Neural cell (in vitro differentiated cells): ENCODE measurements at regions not wholly inside any gene's neighbourhood (a gene's known extent, or its start where the extent isn't known, plus 50 kb on each side); places are given as distances from the start of the nearest gene placed in this dataset.

Experiments
- H2AFZ ChIP-seq: fragments of 200-600, 300-800 bp; sonication (generic), shearing (Covaris generic); 2 replicates; pipeline ENCODE4 v1.6.0; 2014; ENCODE audit warnings: low read depth, mild to moderate bottlenecking, antibody characterized with exemption, low read length, moderate library complexity
- H3F3A ChIP-seq: fragments of 200-600 bp; shearing (Covaris generic); 2 replicates; pipeline ENCODE4 v1.6.1; 2016; ENCODE audit warnings: mild to moderate bottlenecking, moderate library complexity, mixed read lengths, antibody characterized with exemption, low read length; ENCODE audit not compliant: insufficient read depth, poor library complexity, severe bottlenecking
- H3K27ac ChIP-seq: fragments of 200-600, 300-800 bp; sonication (generic), shearing (Covaris generic); 2 replicates; pipeline ENCODE4 v1.5.1; 2014; ENCODE audit warnings: mild to moderate bottlenecking, low read length, moderate library complexity
- H3K27me3 ChIP-seq: fragments of 300-800, 200-600 bp; sonication (generic), shearing (Covaris generic); 2 replicates; pipeline ENCODE4 v1.6.0; 2014; ENCODE audit warnings: mild to moderate bottlenecking, low read depth, low read length, moderate library complexity; ENCODE audit not compliant: insufficient read depth
- H3K36me3 ChIP-seq: fragments of 300-800, 200-600 bp; sonication (generic), shearing (Covaris generic); 2 replicates; pipeline ENCODE4 v1.5.1; 2014; ENCODE audit warnings: mild to moderate bottlenecking, antibody characterized with exemption, low read length, moderate library complexity; ENCODE audit not compliant: insufficient read depth
- H3K4me2 ChIP-seq: fragments of 300-800, 200-600 bp; sonication (generic), shearing (Covaris generic); 2 replicates; pipeline ENCODE4 v1.6.0; 2014; ENCODE audit warnings: mild to moderate bottlenecking, low read length
- H3K4me3 ChIP-seq: fragments of 300-800, 200-600 bp; sonication (generic), shearing (Covaris generic); 2 replicates; pipeline ENCODE4 v1.5.1; 2014; ENCODE audit warnings: mild to moderate bottlenecking, low read length, moderate library complexity
- H3K79me2 ChIP-seq: fragments of 200-600 bp; shearing (Covaris generic); replicated peaks from 2 replicates; pipeline ENCODE4 v1.6.0; 2014; ENCODE audit warnings: mild to moderate bottlenecking, low read length, moderate library complexity; ENCODE audit not compliant: insufficient read depth
- H3K9ac ChIP-seq: fragments of 300-800, 200-600 bp; sonication (generic), shearing (Covaris generic); 2 replicates; pipeline ENCODE4 v1.6.1; 2016; ENCODE audit warnings: mild to moderate bottlenecking, low read length, mixed read lengths
- H3K9me2 ChIP-seq: fragments of 200-600 bp; shearing (Covaris generic); 2 replicates; pipeline ENCODE4 v1.6.1; 2016; ENCODE audit warnings: mild to moderate bottlenecking, low read length, mixed read lengths; ENCODE audit not compliant: insufficient read depth
- H3K9me3 ChIP-seq: fragments of 200-600, 300-800 bp; sonication (generic), shearing (Covaris generic); 2 replicates; pipeline ENCODE4 v1.6.1; 2016; ENCODE audit warnings: mild to moderate bottlenecking, mixed run types, low read length, moderate library complexity, mixed read lengths
- H4K20me1 ChIP-seq: fragments of 200-600 bp; shearing (Covaris generic); 2 replicates; pipeline ENCODE4 v1.6.1; 2016; ENCODE audit warnings: mild to moderate bottlenecking, mixed run types; ENCODE audit not compliant: insufficient read depth
- EP300 ChIP-seq: fragments of 450-650 bp; conservative IDR thresholded peaks from 2 replicates; pipeline ENCODE4 v1.6.1; 2014; ENCODE audit warnings: antibody characterized with exemption, mild to moderate bottlenecking, moderate library complexity; ENCODE audit not compliant: poor library complexity, severe bottlenecking
- EZH2 ChIP-seq: fragments of 200-600, 300-800 bp; shearing (Covaris generic), sonication (generic); IDR thresholded peaks from 2 replicates; pipeline ENCODE4 v1.6.1; 2014; ENCODE audit warnings: antibody characterized with exemption, low read length, borderline replicate concordance, mild to moderate bottlenecking; ENCODE audit not compliant: insufficient read depth, poor library complexity, severe bottlenecking
- MXI1 ChIP-seq: fragments of 450-650 bp; conservative IDR thresholded peaks from 2 replicates; pipeline ENCODE4 v1.6.1; 2014; ENCODE audit warnings: antibody characterized with exemption, mild to moderate bottlenecking; ENCODE audit not compliant: poor library complexity, severe bottlenecking
- POLR2AphosphoS5 ChIP-seq: IDR thresholded peaks from 2 replicates; pipeline ENCODE4 v1.6.1; 2012
- RAD21 ChIP-seq: fragments of 450-650 bp; conservative IDR thresholded peaks from 2 replicates; pipeline ENCODE4 v1.6.1; 2014; ENCODE audit warnings: antibody characterized with exemption, mild to moderate bottlenecking, moderate library complexity
- SMC3 ChIP-seq: fragments of 450-650 bp; conservative IDR thresholded peaks from 2 replicates; pipeline ENCODE4 v1.6.1; 2014; ENCODE audit warnings: antibody characterized with exemption, mild to moderate bottlenecking, moderate library complexity; ENCODE audit not compliant: poor library complexity
- TAF1 ChIP-seq: IDR thresholded peaks from 2 replicates; pipeline ENCODE4 v1.6.1; 2012; ENCODE audit warnings: low read depth
- TF ChIP-seq, protein P1 (sequence below): IDR thresholded peaks from 2 replicates; pipeline ENCODE4 v1.6.1; 2012; ENCODE audit warnings: borderline replicate concordance
- TF ChIP-seq, protein P2 (sequence below): fragments of 450-650 bp; IDR thresholded peaks from 2 replicates; pipeline ENCODE4 v1.5.1; 2014; ENCODE audit warnings: antibody characterized with exemption, mild to moderate bottlenecking, moderate library complexity; ENCODE audit not compliant: poor library complexity, severe bottlenecking

DNA sequence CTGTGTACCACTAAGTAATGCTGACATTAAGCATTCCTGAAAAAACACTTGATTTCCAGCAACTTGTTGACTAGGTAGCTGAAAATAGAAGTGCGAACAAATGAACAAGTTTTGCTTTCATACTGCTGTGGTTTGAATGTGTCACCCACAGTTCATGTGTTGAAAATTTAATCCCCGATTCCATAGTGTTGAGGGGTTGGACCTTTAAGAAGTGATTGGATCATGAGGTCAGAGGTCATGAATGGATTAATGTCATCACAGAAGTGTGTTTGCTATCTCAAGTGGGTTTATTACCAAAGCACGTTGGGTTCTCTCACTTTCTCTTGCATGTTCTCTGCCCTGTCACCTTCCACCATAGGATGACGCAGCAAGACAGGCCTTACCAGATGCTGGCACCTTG is 568.5 kb downstream of the UTRN start:
- H3K27ac ChIP-seq: no peak overlapping the region
- no peak overlapping the region for H3K9ac ChIP-seq
- H3K79me2 ChIP-seq: no peaks in the 10 kb centered on the region
- no peaks in the 10 kb centered on the region for H3K9me2 ChIP-seq
- no peak overlapping the region for H2AFZ ChIP-seq
- H3K27me3 ChIP-seq: no peaks in the 10 kb centered on the region
- TF ChIP-seq MXI1 (no peak), POLR2AphosphoS5 (no peak), TAF1 (no peak), EP300 (no peak), SMC3 (no peak), RAD21 (no peak), EZH2 (no peak)
- TF ChIP-seq, protein P1, sequence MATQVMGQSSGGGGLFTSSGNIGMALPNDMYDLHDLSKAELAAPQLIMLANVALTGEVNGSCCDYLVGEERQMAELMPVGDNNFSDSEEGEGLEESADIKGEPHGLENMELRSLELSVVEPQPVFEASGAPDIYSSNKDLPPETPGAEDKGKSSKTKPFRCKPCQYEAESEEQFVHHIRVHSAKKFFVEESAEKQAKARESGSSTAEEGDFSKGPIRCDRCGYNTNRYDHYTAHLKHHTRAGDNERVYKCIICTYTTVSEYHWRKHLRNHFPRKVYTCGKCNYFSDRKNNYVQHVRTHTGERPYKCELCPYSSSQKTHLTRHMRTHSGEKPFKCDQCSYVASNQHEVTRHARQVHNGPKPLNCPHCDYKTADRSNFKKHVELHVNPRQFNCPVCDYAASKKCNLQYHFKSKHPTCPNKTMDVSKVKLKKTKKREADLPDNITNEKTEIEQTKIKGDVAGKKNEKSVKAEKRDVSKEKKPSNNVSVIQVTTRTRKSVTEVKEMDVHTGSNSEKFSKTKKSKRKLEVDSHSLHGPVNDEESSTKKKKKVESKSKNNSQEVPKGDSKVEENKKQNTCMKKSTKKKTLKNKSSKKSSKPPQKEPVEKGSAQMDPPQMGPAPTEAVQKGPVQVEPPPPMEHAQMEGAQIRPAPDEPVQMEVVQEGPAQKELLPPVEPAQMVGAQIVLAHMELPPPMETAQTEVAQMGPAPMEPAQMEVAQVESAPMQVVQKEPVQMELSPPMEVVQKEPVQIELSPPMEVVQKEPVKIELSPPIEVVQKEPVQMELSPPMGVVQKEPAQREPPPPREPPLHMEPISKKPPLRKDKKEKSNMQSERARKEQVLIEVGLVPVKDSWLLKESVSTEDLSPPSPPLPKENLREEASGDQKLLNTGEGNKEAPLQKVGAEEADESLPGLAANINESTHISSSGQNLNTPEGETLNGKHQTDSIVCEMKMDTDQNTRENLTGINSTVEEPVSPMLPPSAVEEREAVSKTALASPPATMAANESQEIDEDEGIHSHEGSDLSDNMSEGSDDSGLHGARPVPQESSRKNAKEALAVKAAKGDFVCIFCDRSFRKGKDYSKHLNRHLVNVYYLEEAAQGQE: no peak
- TF ChIP-seq, protein P2, sequence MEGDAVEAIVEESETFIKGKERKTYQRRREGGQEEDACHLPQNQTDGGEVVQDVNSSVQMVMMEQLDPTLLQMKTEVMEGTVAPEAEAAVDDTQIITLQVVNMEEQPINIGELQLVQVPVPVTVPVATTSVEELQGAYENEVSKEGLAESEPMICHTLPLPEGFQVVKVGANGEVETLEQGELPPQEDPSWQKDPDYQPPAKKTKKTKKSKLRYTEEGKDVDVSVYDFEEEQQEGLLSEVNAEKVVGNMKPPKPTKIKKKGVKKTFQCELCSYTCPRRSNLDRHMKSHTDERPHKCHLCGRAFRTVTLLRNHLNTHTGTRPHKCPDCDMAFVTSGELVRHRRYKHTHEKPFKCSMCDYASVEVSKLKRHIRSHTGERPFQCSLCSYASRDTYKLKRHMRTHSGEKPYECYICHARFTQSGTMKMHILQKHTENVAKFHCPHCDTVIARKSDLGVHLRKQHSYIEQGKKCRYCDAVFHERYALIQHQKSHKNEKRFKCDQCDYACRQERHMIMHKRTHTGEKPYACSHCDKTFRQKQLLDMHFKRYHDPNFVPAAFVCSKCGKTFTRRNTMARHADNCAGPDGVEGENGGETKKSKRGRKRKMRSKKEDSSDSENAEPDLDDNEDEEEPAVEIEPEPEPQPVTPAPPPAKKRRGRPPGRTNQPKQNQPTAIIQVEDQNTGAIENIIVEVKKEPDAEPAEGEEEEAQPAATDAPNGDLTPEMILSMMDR: no peak
- H3K4me3 ChIP-seq: no peak overlapping the region
- no peak overlapping the region for H3K4me2 ChIP-seq
- H4K20me1 ChIP-seq: no peaks in the 10 kb centered on the region
- no peaks in the 10 kb centered on the region for H3K36me3 ChIP-seq
- H3K9me3 ChIP-seq: no peaks in the 10 kb centered on the region
- no peaks in the 10 kb centered on the region for H3F3A ChIP-seq

DNA sequence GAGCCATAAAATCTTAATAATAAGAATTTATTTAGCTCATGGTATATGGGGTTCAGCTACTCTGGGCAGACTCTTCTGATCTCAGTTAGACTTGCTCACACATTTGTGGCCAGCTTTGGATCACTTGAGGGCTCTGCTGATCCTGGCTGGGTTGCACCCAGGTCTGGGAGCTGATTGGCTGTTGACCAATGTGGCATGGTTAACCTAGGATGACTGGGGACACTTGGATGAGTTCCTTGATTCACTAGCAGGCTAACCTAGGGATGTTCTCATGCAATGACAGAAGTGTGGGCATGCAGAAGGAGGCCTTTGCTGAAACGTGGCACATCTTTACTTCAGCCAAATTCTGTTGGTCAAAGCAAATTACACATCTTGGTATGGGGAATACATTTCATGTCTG is 569.5 kb downstream of the UTRN start:
- no peaks in the 10 kb centered on the region for H3K27me3 ChIP-seq
- H3K27ac ChIP-seq: no peak overlapping the region
- no peaks in the 10 kb centered on the region for H3F3A ChIP-seq
- no peaks in the 10 kb centered on the region for H4K20me1 ChIP-seq
- H3K79me2 ChIP-seq: no peaks in the 10 kb centered on the region
- H3K9me3 ChIP-seq: no peaks in the 10 kb centered on the region
- no peak overlapping the region for H3K4me3 ChIP-seq
- no peak overlapping the region for H2AFZ ChIP-seq
- no peak overlapping the region for H3K9ac ChIP-seq
- H3K9me2 ChIP-seq: no peaks in the 10 kb centered on the region
- no peak overlapping the region for H3K4me2 ChIP-seq
- no peaks in the 10 kb centered on the region for H3K36me3 ChIP-seq
- TF ChIP-seq TAF1 (no peak), SMC3 (no peak), MXI1 (no peak), POLR2AphosphoS5 (no peak), RAD21 (no peak), EP300 (no peak), EZH2 (no peak)
- TF ChIP-seq, protein P2: no peak
- TF ChIP-seq, protein P1: no peak
